ENCODE measurements at regions not wholly inside any gene's neighbourhood (a gene's known extent, or its start where the extent isn't known, plus 50 kb on each side); places are given as distances from the start of the nearest gene placed in this dataset.
"Not testable (repeated sequence)": the region's sequence is repeated elsewhere in the genome, so short reads cannot be mapped to it uniquely, and the experiment has no call there.

DNA sequence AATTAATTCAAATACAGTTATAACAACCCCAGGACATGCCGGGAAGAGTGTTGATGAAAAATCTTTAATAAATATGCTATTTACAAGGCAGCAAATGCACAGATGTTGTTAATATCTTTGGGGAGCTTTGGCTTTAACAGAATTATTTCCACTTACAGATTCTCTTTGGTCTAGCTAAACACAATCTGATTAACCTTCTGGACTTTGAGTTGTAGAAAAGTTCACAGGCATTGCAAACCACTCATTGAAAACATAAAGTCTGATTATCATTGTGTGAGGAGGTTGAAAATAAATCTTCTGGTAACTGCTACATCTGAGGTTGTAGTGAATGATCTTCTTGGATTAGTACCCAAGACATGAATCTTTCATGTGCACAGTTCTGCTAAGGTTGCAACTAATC, 255.6 kb downstream of the LHFPL1 start:
- Histone ChIP-seq H3K27ac (no peak overlapping the region), H3K27me3 (ENCODE audit: low read depth) (no peaks in the 10 kb centered on the region), H3K9me3 (no peaks in the 10 kb centered on the region), H3K36me3 (no peaks in the 10 kb centered on the region), H3K4me3 (no peak overlapping the region), H3K4me1 (no peaks in the 10 kb centered on the region)
- ATAC-seq (no peak), DNase-seq (no peak)
- intact Hi-C loops (cut with DNase I): no loop called here
- TF ChIP-seq, protein P1, sequence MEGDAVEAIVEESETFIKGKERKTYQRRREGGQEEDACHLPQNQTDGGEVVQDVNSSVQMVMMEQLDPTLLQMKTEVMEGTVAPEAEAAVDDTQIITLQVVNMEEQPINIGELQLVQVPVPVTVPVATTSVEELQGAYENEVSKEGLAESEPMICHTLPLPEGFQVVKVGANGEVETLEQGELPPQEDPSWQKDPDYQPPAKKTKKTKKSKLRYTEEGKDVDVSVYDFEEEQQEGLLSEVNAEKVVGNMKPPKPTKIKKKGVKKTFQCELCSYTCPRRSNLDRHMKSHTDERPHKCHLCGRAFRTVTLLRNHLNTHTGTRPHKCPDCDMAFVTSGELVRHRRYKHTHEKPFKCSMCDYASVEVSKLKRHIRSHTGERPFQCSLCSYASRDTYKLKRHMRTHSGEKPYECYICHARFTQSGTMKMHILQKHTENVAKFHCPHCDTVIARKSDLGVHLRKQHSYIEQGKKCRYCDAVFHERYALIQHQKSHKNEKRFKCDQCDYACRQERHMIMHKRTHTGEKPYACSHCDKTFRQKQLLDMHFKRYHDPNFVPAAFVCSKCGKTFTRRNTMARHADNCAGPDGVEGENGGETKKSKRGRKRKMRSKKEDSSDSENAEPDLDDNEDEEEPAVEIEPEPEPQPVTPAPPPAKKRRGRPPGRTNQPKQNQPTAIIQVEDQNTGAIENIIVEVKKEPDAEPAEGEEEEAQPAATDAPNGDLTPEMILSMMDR (IDR thresholded peaks at IDR 0.05): no peak

DNA sequence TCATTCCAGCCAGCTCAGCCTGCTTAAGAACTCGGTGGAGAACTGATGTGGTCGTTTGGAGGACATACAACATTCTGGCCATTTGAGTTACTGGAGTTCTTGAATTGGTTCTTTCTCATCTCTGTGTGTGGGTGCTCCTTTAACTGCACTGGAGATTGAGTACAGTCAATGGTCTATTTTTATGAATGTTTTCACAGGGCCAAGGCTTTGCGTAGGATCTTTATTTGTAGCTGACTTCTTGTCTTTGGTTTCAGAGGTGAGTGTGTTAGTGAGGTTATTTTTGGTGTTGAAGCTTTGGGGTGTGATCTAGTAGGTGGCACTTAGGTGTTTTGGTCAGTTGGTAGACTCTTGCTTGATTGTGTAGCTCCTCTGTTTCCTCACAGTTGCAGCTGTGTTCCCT, 288.4 kb downstream of the LHFPL1 start:
- intact Hi-C loops (cut with DNase I): no loop called here
- Histone ChIP-seq H3K27ac (no peak overlapping the region), H3K4me3 (no peak overlapping the region), H3K9me3 (no peaks in the 10 kb centered on the region), H3K4me1 (no peaks in the 10 kb centered on the region), H3K36me3 (no peaks in the 10 kb centered on the region), H3K27me3 (ENCODE audit: low read depth) (no peaks in the 10 kb centered on the region)
- ATAC-seq (no peak), DNase-seq (no peak)
- TF ChIP-seq, protein P1 (IDR thresholded peaks at IDR 0.05): no peak

DNA sequence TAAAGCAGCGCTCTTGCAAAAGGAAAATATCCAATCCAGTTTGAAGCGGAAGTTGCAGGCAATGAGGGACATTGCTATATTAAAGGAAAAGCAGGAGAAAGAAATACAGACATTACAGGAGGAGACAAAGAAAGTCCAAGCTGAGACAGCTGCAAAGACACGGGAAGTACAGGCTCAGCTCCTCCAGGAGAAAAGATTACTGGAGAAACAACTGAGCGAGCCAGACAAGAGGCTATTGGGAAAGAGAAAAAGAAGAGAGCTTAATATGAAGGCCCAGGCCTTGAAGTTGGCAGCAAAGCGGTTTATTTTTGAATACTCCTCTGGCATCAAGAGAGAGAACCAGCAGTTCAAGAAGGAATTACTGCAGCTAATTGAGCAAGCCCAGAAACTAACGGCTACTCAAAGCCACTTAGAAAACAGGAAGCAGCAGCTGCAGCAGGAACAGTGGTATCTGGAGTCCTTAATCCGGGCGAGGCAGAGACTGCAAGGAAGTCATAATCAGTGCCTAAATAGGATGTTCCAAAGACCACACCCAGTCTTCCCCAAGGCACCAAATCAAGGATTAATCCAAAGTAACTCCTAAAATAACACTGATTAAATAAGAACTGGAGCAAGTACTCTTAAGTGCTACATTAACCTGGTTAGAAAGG, 298.0 kb downstream of the LHFPL1 start:
- DNase-seq; H3K36me3 ChIP-seq; ATAC-seq; H3K4me1 ChIP-seq; intact Hi-C loops (cut with DNase I); H3K9me3 ChIP-seq; H3K27me3 ChIP-seq (ENCODE audit: low read depth); H3K4me3 ChIP-seq; H3K27ac ChIP-seq: not testable (repeated sequence)

DNA sequence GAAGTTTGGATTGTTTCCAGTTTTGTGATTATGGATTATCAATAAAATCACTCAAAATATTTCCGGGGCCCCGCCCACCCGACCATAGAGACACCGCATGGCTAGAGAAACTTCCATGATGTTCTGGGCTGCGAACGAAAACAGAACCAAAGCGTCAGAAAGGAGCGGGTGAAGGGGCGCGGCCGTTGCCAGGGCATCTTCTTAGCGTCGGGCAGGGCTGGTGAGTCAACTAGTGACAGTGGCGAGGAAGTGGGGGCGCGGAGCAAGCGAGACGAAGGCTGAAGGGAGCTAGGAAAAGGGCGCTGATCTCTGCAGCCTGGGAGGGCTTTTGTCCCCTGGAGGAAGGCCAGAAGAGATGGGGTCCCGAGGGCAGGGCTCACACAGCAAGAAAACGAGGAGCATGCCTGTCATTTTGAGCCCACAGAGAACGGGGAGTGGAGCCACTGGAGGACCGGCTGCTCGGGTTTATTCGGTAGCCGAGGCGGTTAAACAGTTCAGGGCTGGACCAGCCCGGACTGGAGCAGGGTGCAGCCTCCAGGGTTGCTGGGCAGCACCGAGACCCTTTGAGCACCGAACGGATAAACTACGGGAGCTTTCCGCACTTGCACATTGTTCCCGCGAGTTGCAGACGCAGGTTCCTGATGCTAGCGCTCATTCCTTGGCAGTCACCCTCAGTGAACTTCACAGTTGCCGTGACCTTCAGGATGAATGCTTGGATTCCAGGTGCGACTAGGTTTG, 298.1 kb upstream of the TRPC5 start:
- TF ChIP-seq, protein P1 (IDR thresholded peaks at IDR 0.05): no peak
- ATAC-seq (no peak), DNase-seq (no peak)
- no peaks in the 10 kb centered on the region for H3K36me3 ChIP-seq
- no peaks in the 10 kb centered on the region for H3K4me1 ChIP-seq
- H3K27me3 ChIP-seq (ENCODE audit: low read depth): no peaks in the 10 kb centered on the region
- intact Hi-C loops (cut with DNase I): no loop called here
- no peak overlapping the region for H3K27ac ChIP-seq
- no peak overlapping the region for H3K4me3 ChIP-seq
- H3K9me3 ChIP-seq: no peaks in the 10 kb centered on the region

DNA sequence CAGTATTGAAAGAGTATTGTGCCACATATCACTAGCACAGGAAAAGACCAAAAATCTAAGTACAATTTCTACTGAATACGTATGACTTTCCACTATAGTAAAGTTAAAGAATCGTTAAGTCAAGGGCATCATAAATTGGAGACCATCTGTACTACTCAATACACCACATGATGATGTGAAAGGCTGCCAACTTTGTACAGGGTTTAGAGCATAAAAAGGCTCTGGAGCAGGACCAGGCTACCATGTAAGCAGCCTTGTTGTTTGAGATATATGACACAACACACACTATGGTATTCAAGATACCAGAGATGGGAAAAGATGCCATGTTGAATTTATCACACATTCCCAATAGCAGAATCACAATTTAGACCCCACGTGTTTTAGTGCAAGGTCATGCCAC, 294.9 kb upstream of the TRPC5 start:
- H3K27ac ChIP-seq: no peak overlapping the region
- intact Hi-C loops (cut with DNase I): no loop called here
- TF ChIP-seq, protein P1 (IDR thresholded peaks at IDR 0.05): no peak

DNA sequence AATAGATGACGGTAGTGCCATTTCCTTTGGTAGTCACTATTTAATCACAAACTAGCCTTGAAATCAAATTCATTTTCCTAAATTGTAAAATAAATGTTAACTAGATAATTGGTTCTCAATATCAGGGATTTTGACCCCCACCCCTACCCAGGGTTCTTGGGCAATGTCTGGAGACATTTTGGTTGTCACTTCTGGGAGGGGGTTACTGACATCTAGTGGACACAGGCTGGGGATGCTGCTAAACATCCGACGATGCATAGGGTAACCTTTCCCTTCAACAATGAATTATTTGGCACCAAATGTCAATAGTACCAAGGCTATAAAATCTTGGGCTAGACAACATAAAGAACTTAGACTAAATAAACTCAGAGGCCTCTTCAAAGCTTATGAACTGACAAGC, 285.8 kb upstream of the TRPC5 start:
- intact Hi-C loops (cut with DNase I): no loop called here
- H3K27ac ChIP-seq: no peak overlapping the region
- TF ChIP-seq, protein P1 (IDR thresholded peaks at IDR 0.05): no peak
- H3K27me3 ChIP-seq (ENCODE audit: low read depth): no peaks in the 10 kb centered on the region
- H3K36me3 ChIP-seq: no peaks in the 10 kb centered on the region
- no peaks in the 10 kb centered on the region for H3K4me1 ChIP-seq
- no peak overlapping the region for H3K4me3 ChIP-seq
- ATAC-seq (no peak), DNase-seq (no peak)
- H3K9me3 ChIP-seq: no peaks in the 10 kb centered on the region

More for the DNA sequence above, 294.9 kb upstream of the TRPC5 start:
- ATAC-seq (no peak), DNase-seq (no peak)
- no peaks in the 10 kb centered on the region for H3K4me1 ChIP-seq
- H3K27me3 ChIP-seq (ENCODE audit: low read depth): no peaks in the 10 kb centered on the region
- no peak overlapping the region for H3K4me3 ChIP-seq
- no peaks in the 10 kb centered on the region for H3K9me3 ChIP-seq
- no peaks in the 10 kb centered on the region for H3K36me3 ChIP-seq

All from lower lobe of right lung (tissue), 2 donors.